ENCODE measurements at regions not wholly inside any gene's neighbourhood (a gene's known extent, or its start where the extent isn't known, plus 50 kb on each side); places are given as distances from the start of the nearest gene placed in this dataset.

DNA sequence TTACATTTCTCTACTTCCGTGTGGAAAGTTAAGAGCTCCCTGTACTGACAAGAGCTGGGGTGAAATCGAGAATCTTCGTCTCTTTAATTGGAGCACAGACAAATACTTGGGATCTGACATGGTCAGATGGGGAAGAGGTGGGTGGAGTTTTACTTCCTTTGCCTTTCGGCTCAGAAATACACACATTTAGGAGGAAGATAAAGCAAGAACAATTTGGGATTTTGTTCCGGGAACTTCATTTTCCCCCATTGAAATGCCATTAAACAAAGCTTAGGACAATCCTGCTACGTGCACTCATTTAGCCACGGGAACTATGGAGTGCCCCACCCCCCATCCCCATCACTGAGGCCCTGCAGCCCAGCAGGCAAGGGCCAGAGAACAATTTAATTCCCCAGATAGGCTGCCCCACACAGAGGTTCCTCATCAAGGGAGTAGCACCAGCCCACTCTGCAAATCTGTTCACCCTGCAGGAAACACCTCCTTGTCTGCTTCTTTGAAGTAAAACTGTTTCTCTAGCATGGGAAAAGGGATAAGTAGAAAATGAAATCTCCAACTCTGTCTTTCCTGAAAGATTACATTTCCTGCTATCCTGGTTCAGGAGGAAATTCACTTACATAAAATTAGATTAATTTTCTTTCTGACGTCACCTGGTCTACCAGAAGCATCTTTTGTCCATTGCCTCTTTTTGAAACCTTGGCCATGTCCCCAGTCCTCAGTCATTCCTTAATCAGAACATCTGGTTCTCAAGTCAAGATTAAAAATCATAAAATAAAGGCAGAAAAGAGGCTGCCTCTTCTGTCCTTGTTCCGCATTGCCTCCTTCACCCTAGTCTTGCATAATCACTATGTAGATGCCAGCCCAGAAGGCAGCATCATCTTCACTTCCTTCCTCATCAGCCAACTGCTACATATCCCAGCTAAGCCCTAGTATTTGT is 206.4 kb downstream of the ENC1 start:
- no peak overlapping the region for H2AFZ ChIP-seq (ENCODE audit: low read depth, low read length)
- no peak overlapping the region for H3K4me2 ChIP-seq (ENCODE audit: low read length)
- no peaks in the 10 kb centered on the region for H3K9me2 ChIP-seq (ENCODE audit: insufficient read depth, low read length)
- no peaks in the 10 kb centered on the region for H3K9me3 ChIP-seq (ENCODE audit: low read length)
- H3K9ac ChIP-seq (ENCODE audit: low read length): no peak overlapping the region
- H3K27ac ChIP-seq (ENCODE audit: low read length): no peak overlapping the region
- H3F3A ChIP-seq (ENCODE audit: insufficient read depth, low read length, poor library complexity, severe bottlenecking): peaks cover 4% of the 10 kb centered on the region
- H3K36me3 ChIP-seq (ENCODE audit: insufficient read depth, low read length): no peaks in the 10 kb centered on the region
- TF ChIP-seq EZH2 (IDR thresholded peaks at IDR 0.05; ENCODE audit: borderline replicate concordance, insufficient read depth, low read length, poor library complexity, severe bottlenecking) (no peak), RAD21 (conservative IDR thresholded peaks at IDR 0.05) (no peak), MXI1 (conservative IDR thresholded peaks at IDR 0.05; ENCODE audit: poor library complexity, severe bottlenecking) (no peak), EP300 (conservative IDR thresholded peaks at IDR 0.05; ENCODE audit: poor library complexity, severe bottlenecking) (no peak), SMC3 (conservative IDR thresholded peaks at IDR 0.05; ENCODE audit: poor library complexity) (no peak), TAF1 (IDR thresholded peaks at IDR 0.05; ENCODE audit: low read depth) (no peak), POLR2AphosphoS5 (IDR thresholded peaks at IDR 0.05) (no peak)
- TF ChIP-seq, protein P1, sequence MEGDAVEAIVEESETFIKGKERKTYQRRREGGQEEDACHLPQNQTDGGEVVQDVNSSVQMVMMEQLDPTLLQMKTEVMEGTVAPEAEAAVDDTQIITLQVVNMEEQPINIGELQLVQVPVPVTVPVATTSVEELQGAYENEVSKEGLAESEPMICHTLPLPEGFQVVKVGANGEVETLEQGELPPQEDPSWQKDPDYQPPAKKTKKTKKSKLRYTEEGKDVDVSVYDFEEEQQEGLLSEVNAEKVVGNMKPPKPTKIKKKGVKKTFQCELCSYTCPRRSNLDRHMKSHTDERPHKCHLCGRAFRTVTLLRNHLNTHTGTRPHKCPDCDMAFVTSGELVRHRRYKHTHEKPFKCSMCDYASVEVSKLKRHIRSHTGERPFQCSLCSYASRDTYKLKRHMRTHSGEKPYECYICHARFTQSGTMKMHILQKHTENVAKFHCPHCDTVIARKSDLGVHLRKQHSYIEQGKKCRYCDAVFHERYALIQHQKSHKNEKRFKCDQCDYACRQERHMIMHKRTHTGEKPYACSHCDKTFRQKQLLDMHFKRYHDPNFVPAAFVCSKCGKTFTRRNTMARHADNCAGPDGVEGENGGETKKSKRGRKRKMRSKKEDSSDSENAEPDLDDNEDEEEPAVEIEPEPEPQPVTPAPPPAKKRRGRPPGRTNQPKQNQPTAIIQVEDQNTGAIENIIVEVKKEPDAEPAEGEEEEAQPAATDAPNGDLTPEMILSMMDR (IDR thresholded peaks at IDR 0.05; ENCODE audit: poor library complexity, severe bottlenecking): no peak
- TF ChIP-seq, protein P2, sequence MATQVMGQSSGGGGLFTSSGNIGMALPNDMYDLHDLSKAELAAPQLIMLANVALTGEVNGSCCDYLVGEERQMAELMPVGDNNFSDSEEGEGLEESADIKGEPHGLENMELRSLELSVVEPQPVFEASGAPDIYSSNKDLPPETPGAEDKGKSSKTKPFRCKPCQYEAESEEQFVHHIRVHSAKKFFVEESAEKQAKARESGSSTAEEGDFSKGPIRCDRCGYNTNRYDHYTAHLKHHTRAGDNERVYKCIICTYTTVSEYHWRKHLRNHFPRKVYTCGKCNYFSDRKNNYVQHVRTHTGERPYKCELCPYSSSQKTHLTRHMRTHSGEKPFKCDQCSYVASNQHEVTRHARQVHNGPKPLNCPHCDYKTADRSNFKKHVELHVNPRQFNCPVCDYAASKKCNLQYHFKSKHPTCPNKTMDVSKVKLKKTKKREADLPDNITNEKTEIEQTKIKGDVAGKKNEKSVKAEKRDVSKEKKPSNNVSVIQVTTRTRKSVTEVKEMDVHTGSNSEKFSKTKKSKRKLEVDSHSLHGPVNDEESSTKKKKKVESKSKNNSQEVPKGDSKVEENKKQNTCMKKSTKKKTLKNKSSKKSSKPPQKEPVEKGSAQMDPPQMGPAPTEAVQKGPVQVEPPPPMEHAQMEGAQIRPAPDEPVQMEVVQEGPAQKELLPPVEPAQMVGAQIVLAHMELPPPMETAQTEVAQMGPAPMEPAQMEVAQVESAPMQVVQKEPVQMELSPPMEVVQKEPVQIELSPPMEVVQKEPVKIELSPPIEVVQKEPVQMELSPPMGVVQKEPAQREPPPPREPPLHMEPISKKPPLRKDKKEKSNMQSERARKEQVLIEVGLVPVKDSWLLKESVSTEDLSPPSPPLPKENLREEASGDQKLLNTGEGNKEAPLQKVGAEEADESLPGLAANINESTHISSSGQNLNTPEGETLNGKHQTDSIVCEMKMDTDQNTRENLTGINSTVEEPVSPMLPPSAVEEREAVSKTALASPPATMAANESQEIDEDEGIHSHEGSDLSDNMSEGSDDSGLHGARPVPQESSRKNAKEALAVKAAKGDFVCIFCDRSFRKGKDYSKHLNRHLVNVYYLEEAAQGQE (IDR thresholded peaks at IDR 0.05; ENCODE audit: borderline replicate concordance): no peak
- H3K4me3 ChIP-seq (ENCODE audit: low read length): no peak overlapping the region
- no peaks in the 10 kb centered on the region for H3K27me3 ChIP-seq (ENCODE audit: insufficient read depth, low read depth, low read length)
- H4K20me1 ChIP-seq (ENCODE audit: insufficient read depth): no peaks in the 10 kb centered on the region
- no peaks in the 10 kb centered on the region for H3K79me2 ChIP-seq (replicated peaks; ENCODE audit: insufficient read depth, low read length)

DNA sequence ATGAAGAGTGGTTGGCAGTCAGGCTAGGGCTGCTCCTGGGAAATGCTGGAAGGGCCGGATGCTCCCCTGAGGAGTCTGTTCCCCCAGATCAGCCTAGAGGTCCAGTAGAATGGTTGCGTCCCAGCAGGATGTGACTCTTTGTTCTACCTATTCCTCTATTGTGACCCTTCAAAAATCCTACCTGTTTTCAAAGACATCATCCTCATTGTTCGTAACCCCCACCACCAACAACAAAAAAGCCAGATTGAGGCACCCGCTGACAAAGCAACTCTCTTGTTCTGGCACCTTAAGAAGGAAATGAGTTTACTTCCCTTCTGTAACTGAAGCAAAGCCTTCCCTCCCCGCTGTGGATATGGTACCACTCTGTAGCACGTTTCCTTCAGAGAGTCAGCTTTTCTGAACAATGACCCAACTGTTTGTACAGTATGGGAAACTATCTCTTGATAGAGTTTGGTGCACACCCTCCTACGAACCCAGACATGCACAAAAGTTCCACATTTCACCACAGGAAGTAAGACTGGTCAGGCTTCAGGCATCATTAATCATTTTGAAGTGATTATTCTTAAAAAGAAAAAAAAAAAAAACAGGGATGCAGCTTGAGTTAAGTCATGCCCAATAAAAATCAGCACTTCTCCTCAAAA is 207.2 kb downstream of the ENC1 start:
- no peak overlapping the region for H3K9ac ChIP-seq (ENCODE audit: low read length)
- no peak overlapping the region for H3K4me3 ChIP-seq (ENCODE audit: low read length)
- H3K9me2 ChIP-seq (ENCODE audit: insufficient read depth, low read length): no peaks in the 10 kb centered on the region
- no peak overlapping the region for H2AFZ ChIP-seq (ENCODE audit: low read depth, low read length)
- no peaks in the 10 kb centered on the region for H4K20me1 ChIP-seq (ENCODE audit: insufficient read depth)
- H3K79me2 ChIP-seq (replicated peaks; ENCODE audit: insufficient read depth, low read length): no peaks in the 10 kb centered on the region
- peaks cover 4% of the 10 kb centered on the region for H3F3A ChIP-seq (ENCODE audit: insufficient read depth, low read length, poor library complexity, severe bottlenecking)
- TF ChIP-seq POLR2AphosphoS5 (IDR thresholded peaks at IDR 0.05) (no peak), RAD21 (conservative IDR thresholded peaks at IDR 0.05) (no peak), SMC3 (conservative IDR thresholded peaks at IDR 0.05; ENCODE audit: poor library complexity) (no peak), EZH2 (IDR thresholded peaks at IDR 0.05; ENCODE audit: borderline replicate concordance, insufficient read depth, low read length, poor library complexity, severe bottlenecking) (no peak), TAF1 (IDR thresholded peaks at IDR 0.05; ENCODE audit: low read depth) (no peak), MXI1 (conservative IDR thresholded peaks at IDR 0.05; ENCODE audit: poor library complexity, severe bottlenecking) (no peak), EP300 (conservative IDR thresholded peaks at IDR 0.05; ENCODE audit: poor library complexity, severe bottlenecking) (no peak)
- TF ChIP-seq, protein P1 (IDR thresholded peaks at IDR 0.05; ENCODE audit: poor library complexity, severe bottlenecking): no peak
- TF ChIP-seq, protein P2 (IDR thresholded peaks at IDR 0.05; ENCODE audit: borderline replicate concordance): no peak
- no peak overlapping the region for H3K27ac ChIP-seq (ENCODE audit: low read length)
- no peaks in the 10 kb centered on the region for H3K27me3 ChIP-seq (ENCODE audit: insufficient read depth, low read depth, low read length)
- H3K9me3 ChIP-seq (ENCODE audit: low read length): no peaks in the 10 kb centered on the region
- no peaks in the 10 kb centered on the region for H3K36me3 ChIP-seq (ENCODE audit: insufficient read depth, low read length)
- H3K4me2 ChIP-seq (ENCODE audit: low read length): no peak overlapping the region
